B cell (primary cell): ENCODE measurements at regions not wholly inside any gene's neighbourhood (a gene's known extent, or its start where the extent isn't known, plus 50 kb on each side); places are given as distances from the start of the nearest gene placed in this dataset.

Experiments used
- EZH2 ChIP-seq: IDR thresholded peaks from 2 replicates; pipeline ENCODE4 v1.6.1; 2012; ENCODE audit warnings: borderline replicate concordance, low read depth, mild to moderate bottlenecking, moderate library complexity, low read length; ENCODE audit not compliant: insufficient read depth, poor library complexity, severe bottlenecking
- TF ChIP-seq, protein P1 (sequence below): fragments of 200-600 bp; IDR thresholded peaks from one replicate; pipeline ENCODE4 v1.8.0; 2022; ENCODE audit warnings: antibody characterized with exemption, mild to moderate bottlenecking

DNA sequence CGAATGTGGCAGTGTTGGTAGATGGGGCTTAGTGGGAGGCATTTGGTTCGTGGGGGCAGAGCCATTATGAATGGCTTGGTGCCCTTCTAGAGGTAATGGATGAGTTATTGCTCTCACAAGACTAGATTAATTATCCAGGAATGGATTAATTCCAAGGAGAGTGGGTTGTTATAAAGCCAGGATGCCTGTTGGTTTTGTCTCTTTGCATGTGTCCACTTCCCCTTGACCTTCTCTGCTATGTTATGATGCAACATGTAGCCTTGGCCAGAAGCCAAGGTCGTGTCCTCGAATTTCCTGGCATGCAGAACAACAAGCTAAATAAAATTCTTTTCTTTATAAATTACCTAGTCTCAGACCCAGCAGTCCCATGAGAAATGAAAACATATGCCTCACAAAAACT lies 111.2 kb upstream of the PLS3 start:
- TF ChIP-seq EZH2 = no peak
- TF ChIP-seq, protein P1, sequence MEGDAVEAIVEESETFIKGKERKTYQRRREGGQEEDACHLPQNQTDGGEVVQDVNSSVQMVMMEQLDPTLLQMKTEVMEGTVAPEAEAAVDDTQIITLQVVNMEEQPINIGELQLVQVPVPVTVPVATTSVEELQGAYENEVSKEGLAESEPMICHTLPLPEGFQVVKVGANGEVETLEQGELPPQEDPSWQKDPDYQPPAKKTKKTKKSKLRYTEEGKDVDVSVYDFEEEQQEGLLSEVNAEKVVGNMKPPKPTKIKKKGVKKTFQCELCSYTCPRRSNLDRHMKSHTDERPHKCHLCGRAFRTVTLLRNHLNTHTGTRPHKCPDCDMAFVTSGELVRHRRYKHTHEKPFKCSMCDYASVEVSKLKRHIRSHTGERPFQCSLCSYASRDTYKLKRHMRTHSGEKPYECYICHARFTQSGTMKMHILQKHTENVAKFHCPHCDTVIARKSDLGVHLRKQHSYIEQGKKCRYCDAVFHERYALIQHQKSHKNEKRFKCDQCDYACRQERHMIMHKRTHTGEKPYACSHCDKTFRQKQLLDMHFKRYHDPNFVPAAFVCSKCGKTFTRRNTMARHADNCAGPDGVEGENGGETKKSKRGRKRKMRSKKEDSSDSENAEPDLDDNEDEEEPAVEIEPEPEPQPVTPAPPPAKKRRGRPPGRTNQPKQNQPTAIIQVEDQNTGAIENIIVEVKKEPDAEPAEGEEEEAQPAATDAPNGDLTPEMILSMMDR = no peak
